Iris pigment epithelial cell (primary cell): ENCODE measurements at regions not wholly inside any gene's neighbourhood (a gene's known extent, or its start where the extent isn't known, plus 50 kb on each side); places are given as distances from the start of the nearest gene placed in this dataset.
"Not testable (repeated sequence)": the region's sequence is repeated elsewhere in the genome, so short reads cannot be mapped to it uniquely, and the experiment has no call there.

ENCODE experiments used
- DNase-seq: peaks from one replicate; pipeline ENCODE4 v3.0.0-alpha.2; 2011; ENCODE audit warnings: low read depth

GRCh38 chr16:80254970-80255369 is 285.8 kb upstream of the DYNLRB2 start:
- DNase-seq, result no peak

GRCh38 chr16:80253741-80254140 is 287.1 kb upstream of the DYNLRB2 start:
- DNase-seq, result no peak

- DNase-seq, result no peak
Measured at GRCh38 chr16:80250381-80250780, 290.4 kb upstream of the DYNLRB2 start.

- DNase-seq, result not testable (repeated sequence)
Measured at GRCh38 chr16:80243303-80243702, 297.5 kb upstream of the DYNLRB2 start.

- DNase-seq, result not testable (repeated sequence)
Measured at GRCh38 chr16:80242279-80242678, 298.5 kb upstream of the DYNLRB2 start.

- DNase-seq, result no peak
Measured at GRCh38 chr16:80233097-80233835, 307.5 kb upstream of the DYNLRB2 start.

- peak; percentile 74 for DNase-seq
Measured at GRCh38 chr16:80231888-80232287, 308.9 kb upstream of the DYNLRB2 start.

GRCh38 chr16:80231121-80231520 is 309.7 kb upstream of the DYNLRB2 start:
- DNase-seq, result no peak

- DNase-seq, result no peak
Measured at GRCh38 chr16:80230328-80231120, 310.3 kb upstream of the DYNLRB2 start.

- no peak for DNase-seq
Measured at GRCh38 chr16:80226499-80226898, 314.3 kb upstream of the DYNLRB2 start.

- DNase-seq, result no peak
Measured at GRCh38 chr16:80210787-80211186, 330.0 kb upstream of the DYNLRB2 start.

GRCh38 chr16:80208743-80209142 is 332.1 kb upstream of the DYNLRB2 start:
- no peak for DNase-seq

GRCh38 chr16:80208015-80208414 is 332.8 kb upstream of the DYNLRB2 start:
- DNase-seq, result no peak

- no peak for DNase-seq
Measured at GRCh38 chr16:80203821-80204220, 337.0 kb upstream of the DYNLRB2 start.

GRCh38 chr16:80202831-80203413 is 337.9 kb upstream of the DYNLRB2 start:
- DNase-seq, result no peak

GRCh38 chr16:80200079-80200478 is 340.7 kb upstream of the DYNLRB2 start:
- no peak for DNase-seq

GRCh38 chr16:80199614-80200013 is 341.2 kb upstream of the DYNLRB2 start:
- no peak for DNase-seq

GRCh38 chr16:80198311-80199299 is 342.2 kb upstream of the DYNLRB2 start:
- DNase-seq, result peak; percentile 58

GRCh38 chr16:80197741-80198201 is 343.0 kb upstream of the DYNLRB2 start:
- peak; percentile 93 for DNase-seq

GRCh38 chr16:80191928-80192327 is 348.9 kb upstream of the DYNLRB2 start:
- DNase-seq, result no peak

GRCh38 chr16:80189476-80190175 is 351.2 kb upstream of the DYNLRB2 start:
- DNase-seq, result no peak
